ENCODE measurements at regions not wholly inside any gene's neighbourhood (a gene's known extent, or its start where the extent isn't known, plus 50 kb on each side); places are given as distances from the start of the nearest gene placed in this dataset.
A peak's percentile ranks its signal among the peaks of the same experiment; 100 is the strongest.
"Not testable (repeated sequence)": the region's sequence is repeated elsewhere in the genome, so short reads cannot be mapped to it uniquely, and the experiment has no call there.

DNA sequence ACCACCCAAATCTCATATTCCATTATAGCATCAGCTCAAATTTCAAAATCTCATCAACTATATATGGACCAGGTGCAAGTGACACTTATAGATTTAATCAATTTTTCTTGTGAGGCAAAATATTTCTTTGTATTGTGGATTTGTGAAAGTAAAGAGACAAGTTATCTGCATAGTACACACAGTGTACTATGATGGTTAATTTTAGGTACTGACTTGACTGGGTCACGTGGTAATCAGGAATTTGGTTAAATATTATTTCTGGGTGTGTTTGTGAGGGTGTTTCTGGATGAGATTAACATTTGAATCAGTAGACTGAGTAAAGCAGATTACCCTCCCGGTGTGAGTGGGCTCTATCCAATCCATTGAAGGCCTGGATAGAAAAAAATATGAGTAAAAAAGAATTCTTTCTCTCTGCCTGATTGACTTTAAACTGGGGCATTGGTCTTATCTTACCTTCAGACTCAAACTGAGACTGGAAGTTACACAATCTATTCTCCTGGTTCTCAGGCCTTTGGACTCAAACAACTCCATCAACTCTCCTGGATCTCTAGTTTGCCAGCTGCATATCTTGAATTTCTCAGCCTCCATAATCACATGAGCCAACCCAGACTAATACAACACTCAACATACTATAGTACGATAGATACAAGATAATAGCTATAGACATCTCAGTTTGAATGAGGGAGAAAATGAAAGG lies 799.9 kb downstream of the NAP1L3 start:
- not testable (repeated sequence) for H3K4me1 ChIP-seq (ENCODE audit: control insufficient read depth, insufficient read depth, low read length); H3K27ac ChIP-seq (ENCODE audit: low read length); H3K27me3 ChIP-seq (ENCODE audit: control insufficient read depth, insufficient read depth, low read length); DNase-seq; H3K4me3 ChIP-seq (ENCODE audit: low read length); H3K36me3 ChIP-seq (ENCODE audit: control insufficient read depth, insufficient read depth, low read length); H3K9me3 ChIP-seq (replicated peaks; ENCODE audit: control insufficient read depth, low read depth, low read length)
- WGBS (ENCODE audit: insufficient coverage), result no CpG with 5 or more reads among the region's 3 CpGs

DNA sequence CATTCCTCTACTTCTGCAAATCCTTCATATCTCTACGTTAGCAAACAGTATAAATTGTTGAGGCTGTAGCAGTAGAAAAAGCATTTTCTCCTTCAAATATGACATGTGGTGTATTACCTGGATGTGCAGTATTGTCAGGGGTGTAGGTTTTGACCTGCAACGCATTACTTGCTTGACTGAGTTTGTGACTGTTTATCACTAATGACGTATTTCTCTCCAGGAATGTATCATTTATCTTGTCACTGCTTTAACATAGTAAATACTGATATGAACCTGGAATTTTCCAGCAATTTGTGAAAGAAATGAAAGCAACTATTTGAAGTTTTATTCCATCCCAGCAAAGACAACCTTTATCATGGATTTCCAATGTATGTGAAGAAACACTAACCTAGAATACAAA lies 823.4 kb downstream of the NAP1L3 start:
- not testable (repeated sequence) for H3K4me3 ChIP-seq (ENCODE audit: low read length); H3K9me3 ChIP-seq (replicated peaks; ENCODE audit: control insufficient read depth, low read depth, low read length); H3K27me3 ChIP-seq (ENCODE audit: control insufficient read depth, insufficient read depth, low read length); H3K4me1 ChIP-seq (ENCODE audit: control insufficient read depth, insufficient read depth, low read length); H3K36me3 ChIP-seq (ENCODE audit: control insufficient read depth, insufficient read depth, low read length); H3K27ac ChIP-seq (ENCODE audit: low read length); DNase-seq
- no CpG with 5 or more reads among the region's 3 CpGs for WGBS (ENCODE audit: insufficient coverage)

DNA sequence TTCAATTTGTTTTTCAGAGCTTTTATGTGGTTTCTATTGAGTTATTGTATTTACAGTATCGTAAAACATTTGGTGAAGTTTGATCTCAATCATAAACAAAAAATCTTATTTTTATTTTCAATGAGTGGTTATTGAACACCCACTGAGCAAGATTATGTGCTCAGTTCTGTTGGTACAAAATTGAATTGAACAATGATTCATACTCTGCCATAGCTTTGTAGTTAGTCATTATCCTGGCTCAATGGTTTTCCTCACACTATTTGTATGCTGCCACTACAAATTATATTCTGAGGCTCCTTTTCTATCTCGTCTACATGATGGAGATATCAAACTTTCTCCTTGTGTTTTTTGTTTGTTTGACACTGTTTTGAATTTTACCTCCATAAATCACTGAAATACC lies 829.5 kb downstream of the NAP1L3 start:
- H3K27me3 ChIP-seq (ENCODE audit: control insufficient read depth, insufficient read depth, low read length); H3K4me1 ChIP-seq (ENCODE audit: control insufficient read depth, insufficient read depth, low read length); DNase-seq; H3K27ac ChIP-seq (ENCODE audit: low read length); H3K4me3 ChIP-seq (ENCODE audit: low read length); H3K9me3 ChIP-seq (replicated peaks; ENCODE audit: control insufficient read depth, low read depth, low read length); H3K36me3 ChIP-seq (ENCODE audit: control insufficient read depth, insufficient read depth, low read length): not testable (repeated sequence)
- WGBS (ENCODE audit: insufficient coverage), result no CpG with 5 or more reads among the region's 2 CpGs

DNA sequence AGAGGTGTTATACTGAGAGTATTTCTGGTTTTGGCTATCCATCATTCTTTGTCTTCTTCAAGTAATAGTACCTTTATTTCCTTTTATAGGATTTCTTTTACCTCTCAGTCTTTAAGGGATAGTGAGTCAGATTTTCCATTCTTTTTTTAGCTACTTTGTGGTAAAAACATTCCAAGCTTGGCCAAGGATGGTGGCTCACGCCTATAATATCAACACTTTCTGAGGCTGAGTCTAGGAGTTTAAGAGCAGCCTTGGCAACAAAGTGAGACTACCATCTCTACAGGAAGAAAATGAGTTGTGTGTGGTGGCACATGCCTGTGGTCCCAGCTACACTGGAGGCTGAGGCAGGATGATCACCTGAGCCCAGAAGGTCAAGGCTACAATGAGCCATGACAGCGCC lies 840.6 kb downstream of the NAP1L3 start:
- not testable (repeated sequence) for H3K9me3 ChIP-seq (replicated peaks; ENCODE audit: control insufficient read depth, low read depth, low read length); H3K27ac ChIP-seq (ENCODE audit: low read length); H3K4me1 ChIP-seq (ENCODE audit: control insufficient read depth, insufficient read depth, low read length); H3K36me3 ChIP-seq (ENCODE audit: control insufficient read depth, insufficient read depth, low read length); DNase-seq; H3K27me3 ChIP-seq (ENCODE audit: control insufficient read depth, insufficient read depth, low read length); H3K4me3 ChIP-seq (ENCODE audit: low read length)
- no CpG with 5 or more reads among the region's 2 CpGs for WGBS (ENCODE audit: insufficient coverage)

DNA sequence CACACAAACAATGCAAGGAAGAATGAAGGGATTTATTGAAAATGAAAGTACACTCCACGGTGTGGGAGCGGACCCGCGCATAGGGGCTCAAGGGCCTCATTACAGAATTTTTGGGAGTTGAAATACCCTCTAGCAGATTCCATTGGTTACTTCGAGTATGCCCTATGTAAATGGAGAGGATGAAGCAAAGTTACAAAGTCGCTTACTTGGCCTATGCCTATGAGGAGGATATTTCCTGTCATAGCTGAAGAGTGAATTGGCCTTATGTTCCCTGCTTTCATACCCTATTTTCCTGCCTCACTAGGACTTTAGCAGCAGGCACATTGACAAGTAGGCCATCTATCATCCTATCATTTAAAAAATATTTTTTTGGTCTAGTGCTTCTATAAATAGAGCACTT lies 843.3 kb downstream of the NAP1L3 start:
- not testable (repeated sequence) for H3K4me3 ChIP-seq (ENCODE audit: low read length); H3K4me1 ChIP-seq (ENCODE audit: control insufficient read depth, insufficient read depth, low read length); H3K27me3 ChIP-seq (ENCODE audit: control insufficient read depth, insufficient read depth, low read length); H3K9me3 ChIP-seq (replicated peaks; ENCODE audit: control insufficient read depth, low read depth, low read length); H3K36me3 ChIP-seq (ENCODE audit: control insufficient read depth, insufficient read depth, low read length); H3K27ac ChIP-seq (ENCODE audit: low read length)
- DNase-seq, result peak; percentile 0
- 95% methylated on average over 4 of the region's 6 CpGs for WGBS (ENCODE audit: insufficient coverage)

DNA sequence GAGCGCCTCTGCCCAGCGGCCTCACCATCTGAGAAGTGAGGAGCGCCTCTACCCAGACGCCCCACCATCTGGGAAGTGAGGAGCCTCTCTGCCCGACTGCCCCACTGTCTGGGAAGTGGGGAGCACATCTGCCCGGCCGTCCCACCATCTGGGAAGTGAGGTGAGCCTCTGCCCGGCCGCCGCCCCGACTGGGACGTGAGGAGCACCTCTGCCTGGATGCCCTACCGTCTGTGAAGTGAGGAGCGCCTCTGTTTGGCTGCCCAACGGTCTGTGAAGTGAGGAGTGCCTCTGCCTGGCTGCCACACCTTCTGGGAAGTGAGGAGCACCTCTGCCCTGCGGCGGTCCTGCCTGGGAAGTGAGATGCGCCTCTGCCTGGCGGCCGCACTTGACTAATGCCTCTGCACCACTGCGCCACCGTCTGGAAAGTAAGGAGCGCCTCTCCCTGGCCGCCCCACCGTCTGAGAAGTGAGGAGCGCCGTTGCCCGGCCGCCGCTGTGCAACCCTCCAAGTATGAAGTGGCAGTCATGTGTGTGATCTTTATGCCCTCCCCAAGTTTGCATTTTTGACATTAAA lies 851.7 kb downstream of the NAP1L3 start:
- not testable (repeated sequence) for H3K4me3 ChIP-seq (ENCODE audit: low read length); DNase-seq; H3K36me3 ChIP-seq (ENCODE audit: control insufficient read depth, insufficient read depth, low read length); H3K27ac ChIP-seq (ENCODE audit: low read length); H3K4me1 ChIP-seq (ENCODE audit: control insufficient read depth, insufficient read depth, low read length); H3K9me3 ChIP-seq (replicated peaks; ENCODE audit: control insufficient read depth, low read depth, low read length); H3K27me3 ChIP-seq (ENCODE audit: control insufficient read depth, insufficient read depth, low read length)
- 86% methylated on average over 13 of the region's 30 CpGs for WGBS (ENCODE audit: insufficient coverage)

DNA sequence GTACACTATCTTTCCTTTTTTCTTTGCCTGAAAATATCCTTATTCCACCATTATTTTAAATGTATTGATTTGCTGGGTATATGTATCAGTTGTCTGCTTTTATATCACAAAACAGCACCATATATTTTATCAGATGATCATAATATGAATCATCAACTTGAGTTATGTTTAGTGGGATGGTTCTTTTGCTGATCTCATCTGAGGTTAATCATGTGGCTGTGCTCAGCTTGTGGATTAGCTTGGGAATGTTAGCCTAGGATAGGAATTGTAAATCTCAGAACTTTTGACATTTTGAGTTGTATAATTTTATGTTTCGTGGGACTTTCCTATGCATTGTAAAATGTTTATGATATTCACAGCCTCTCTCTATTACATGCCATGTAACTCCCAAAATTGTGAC lies 881.3 kb downstream of the NAP1L3 start:
- not testable (repeated sequence) for H3K27me3 ChIP-seq (ENCODE audit: control insufficient read depth, insufficient read depth, low read length); H3K4me1 ChIP-seq (ENCODE audit: control insufficient read depth, insufficient read depth, low read length); H3K27ac ChIP-seq (ENCODE audit: low read length); DNase-seq; H3K9me3 ChIP-seq (replicated peaks; ENCODE audit: control insufficient read depth, low read depth, low read length); H3K36me3 ChIP-seq (ENCODE audit: control insufficient read depth, insufficient read depth, low read length); H3K4me3 ChIP-seq (ENCODE audit: low read length)
- WGBS (ENCODE audit: insufficient coverage), result no CpG with 5 or more reads among the region's 1 CpG

DNA sequence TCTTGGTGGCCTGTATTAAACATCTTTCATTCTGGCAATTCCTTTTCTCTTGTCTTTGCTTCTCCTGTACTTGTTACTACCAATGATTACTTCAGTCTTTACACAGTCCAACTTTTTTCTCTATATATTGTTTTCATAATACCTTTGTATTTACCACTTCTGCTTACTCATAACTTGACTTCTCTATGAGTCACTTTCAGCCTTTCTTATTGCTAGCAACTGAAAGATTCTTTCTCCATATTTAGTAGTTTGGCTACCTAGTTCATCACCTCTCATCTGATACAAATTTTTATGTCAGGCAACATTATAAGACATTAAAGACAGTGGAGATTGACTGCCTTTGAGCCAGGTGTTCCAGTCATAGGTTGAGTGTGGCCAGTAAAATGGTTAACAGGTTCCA lies 893.3 kb downstream of the NAP1L3 start:
- not testable (repeated sequence) for H3K27me3 ChIP-seq (ENCODE audit: control insufficient read depth, insufficient read depth, low read length); H3K4me3 ChIP-seq (ENCODE audit: low read length); H3K36me3 ChIP-seq (ENCODE audit: control insufficient read depth, insufficient read depth, low read length); H3K27ac ChIP-seq (ENCODE audit: low read length); H3K4me1 ChIP-seq (ENCODE audit: control insufficient read depth, insufficient read depth, low read length); H3K9me3 ChIP-seq (replicated peaks; ENCODE audit: control insufficient read depth, low read depth, low read length); DNase-seq

DNA sequence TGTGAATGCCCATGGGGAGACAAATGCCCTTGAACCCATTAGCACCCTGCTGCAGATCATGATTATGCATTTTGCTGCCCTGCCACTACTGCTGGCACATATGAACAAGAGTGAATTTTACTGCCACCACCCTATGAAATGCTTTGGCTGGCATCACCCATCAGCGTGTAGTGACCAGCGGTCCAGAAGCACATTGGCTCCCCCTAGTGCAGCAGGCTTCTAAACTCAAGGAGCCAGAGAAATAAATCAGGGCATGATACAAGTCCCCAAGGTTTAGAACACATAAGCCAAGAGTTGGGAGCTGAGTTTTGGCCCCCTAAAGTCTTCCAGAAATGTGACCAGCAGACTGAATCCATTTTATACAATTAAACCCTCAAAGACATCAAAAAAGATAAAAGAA lies 899.4 kb downstream of the NAP1L3 start:
- not testable (repeated sequence) for H3K4me3 ChIP-seq (ENCODE audit: low read length); H3K27ac ChIP-seq (ENCODE audit: low read length); H3K9me3 ChIP-seq (replicated peaks; ENCODE audit: control insufficient read depth, low read depth, low read length); H3K4me1 ChIP-seq (ENCODE audit: control insufficient read depth, insufficient read depth, low read length); H3K27me3 ChIP-seq (ENCODE audit: control insufficient read depth, insufficient read depth, low read length); H3K36me3 ChIP-seq (ENCODE audit: control insufficient read depth, insufficient read depth, low read length); DNase-seq
- WGBS (ENCODE audit: insufficient coverage), result 17% methylated on average over 1 of the region's 2 CpGs

DNA sequence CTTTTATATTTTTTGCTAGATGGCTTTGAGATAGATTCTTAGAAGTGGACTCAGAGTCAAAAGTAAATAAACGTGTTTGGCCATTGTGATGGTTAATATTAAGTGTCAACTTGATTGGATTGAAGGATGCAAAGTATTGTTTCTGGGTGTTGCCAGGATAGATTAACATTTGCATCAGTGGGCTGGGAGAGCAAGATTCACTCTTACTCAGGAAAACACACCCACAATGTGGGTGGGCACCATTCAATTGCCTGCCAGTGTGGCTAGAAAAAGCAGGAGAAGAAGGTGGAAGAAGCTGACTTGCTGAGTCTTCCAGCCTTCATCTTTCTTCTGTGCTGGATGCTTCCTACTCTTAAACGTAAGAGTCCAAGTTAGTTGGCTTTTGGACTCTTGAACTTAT lies 912.4 kb downstream of the NAP1L3 start:
- not testable (repeated sequence) for H3K4me3 ChIP-seq (ENCODE audit: low read length); H3K27me3 ChIP-seq (ENCODE audit: control insufficient read depth, insufficient read depth, low read length); H3K36me3 ChIP-seq (ENCODE audit: control insufficient read depth, insufficient read depth, low read length); H3K9me3 ChIP-seq (replicated peaks; ENCODE audit: control insufficient read depth, low read depth, low read length); H3K27ac ChIP-seq (ENCODE audit: low read length); DNase-seq; H3K4me1 ChIP-seq (ENCODE audit: control insufficient read depth, insufficient read depth, low read length)
- WGBS (ENCODE audit: insufficient coverage), result 71% methylated on average over 1 of the region's 2 CpGs

All from muscle of leg (tissue), 3 donors.